Glutamatergic neuron (in vitro differentiated cells): ENCODE measurements at regions not wholly inside any gene's neighbourhood (a gene's known extent, or its start where the extent isn't known, plus 50 kb on each side); places are given as distances from the start of the nearest gene placed in this dataset.

Source experiments
- DNase-seq: peaks from one replicate; pipeline ENCODE4 v3.0.0; 2022
- H3K27ac Mint-ChIP-seq: one replicate; pipeline ENCODE4 v1.8.0; 2020; ENCODE audit warnings: mild to moderate bottlenecking, mixed read lengths, inconsistent platforms; ENCODE audit not compliant: unreplicated experiment
- H3K27me3 Mint-ChIP-seq: one replicate; pipeline ENCODE4 v1.8.0; 2020; ENCODE audit warnings: mild to moderate bottlenecking, moderate library complexity, mixed read lengths, inconsistent platforms; ENCODE audit not compliant: unreplicated experiment
- H3K36me3 Mint-ChIP-seq: one replicate; pipeline ENCODE4 v1.8.0; 2020; ENCODE audit warnings: mild to moderate bottlenecking, mixed read lengths, inconsistent platforms; ENCODE audit not compliant: unreplicated experiment
- H3K4me1 Mint-ChIP-seq: one replicate; pipeline ENCODE4 v1.8.0; 2020; ENCODE audit warnings: mild to moderate bottlenecking, low read depth, mixed read lengths, inconsistent platforms; ENCODE audit not compliant: unreplicated experiment
- H3K4me3 Mint-ChIP-seq: one replicate; pipeline ENCODE4 v1.8.0; 2020; ENCODE audit warnings: mild to moderate bottlenecking, mixed read lengths, inconsistent platforms; ENCODE audit not compliant: unreplicated experiment
- H3K9me3 Mint-ChIP-seq: one replicate; pipeline ENCODE4 v1.8.0; 2020; ENCODE audit warnings: mild to moderate bottlenecking, moderate library complexity, mixed read lengths, inconsistent platforms; ENCODE audit not compliant: unreplicated experiment
- CTCF ChIP-seq: fragments of 200-600 bp; sonication (generic); IDR thresholded peaks from one replicate; pipeline ENCODE4 v1.5.0; 2021; ENCODE audit not compliant: partially characterized antibody, unreplicated experiment

GRCh38 chr3:6779140-6779539 lies 81.8 kb upstream of the GRM7 start:
- TF ChIP-seq CTCF = no peak
- Mint-ChIP-seq H3K4me1 (no peaks in the 10 kb centered on the region), H3K27me3 (no peaks in the 10 kb centered on the region), H3K36me3 (no peaks in the 10 kb centered on the region), H3K9me3 (no peaks in the 10 kb centered on the region), H3K4me3 (no peak overlapping the region), H3K27ac (no peak overlapping the region)
- no peak for DNase-seq

GRCh38 chr3:6781092-6781491 lies 79.8 kb upstream of the GRM7 start:
- DNase-seq = no peak
- no peaks in the 10 kb centered on the region for H3K4me1 Mint-ChIP-seq
- no peaks in the 10 kb centered on the region for H3K36me3 Mint-ChIP-seq
- TF ChIP-seq CTCF = no peak
- H3K27me3 Mint-ChIP-seq = no peaks in the 10 kb centered on the region
- no peaks in the 10 kb centered on the region for H3K9me3 Mint-ChIP-seq
- no peak overlapping the region for H3K27ac Mint-ChIP-seq
- no peak overlapping the region for H3K4me3 Mint-ChIP-seq

GRCh38 chr3:6785726-6786125 lies 75.2 kb upstream of the GRM7 start:
- Mint-ChIP-seq H3K27me3 (no peaks in the 10 kb centered on the region), H3K9me3 (no peaks in the 10 kb centered on the region), H3K4me1 (no peaks in the 10 kb centered on the region), H3K36me3 (no peaks in the 10 kb centered on the region), H3K27ac (no peak overlapping the region), H3K4me3 (no peak overlapping the region)
- DNase-seq = no peak
- no peak for TF ChIP-seq CTCF

GRCh38 chr3:6791161-6791560 lies 69.8 kb upstream of the GRM7 start:
- no peak for TF ChIP-seq CTCF
- H3K27ac Mint-ChIP-seq = no peak overlapping the region
- no peaks in the 10 kb centered on the region for H3K36me3 Mint-ChIP-seq
- no peaks in the 10 kb centered on the region for H3K4me1 Mint-ChIP-seq
- peaks cover 1% of the 10 kb centered on the region for H3K9me3 Mint-ChIP-seq
- no peaks in the 10 kb centered on the region for H3K27me3 Mint-ChIP-seq
- DNase-seq = no peak
- no peak overlapping the region for H3K4me3 Mint-ChIP-seq

GRCh38 chr3:6799264-6799915 lies 61.5 kb upstream of the GRM7 start:
- DNase-seq = peak; percentile 63
- H3K27me3 Mint-ChIP-seq = no peaks in the 10 kb centered on the region
- H3K36me3 Mint-ChIP-seq = no peaks in the 10 kb centered on the region
- H3K9me3 Mint-ChIP-seq = peaks cover 1% of the 10 kb centered on the region
- TF ChIP-seq CTCF = peak; percentile 85
- H3K4me3 Mint-ChIP-seq = no peak overlapping the region
- no peaks in the 10 kb centered on the region for H3K4me1 Mint-ChIP-seq
- no peak overlapping the region for H3K27ac Mint-ChIP-seq
